ENCODE measurements at regions not wholly inside any gene's neighbourhood (a gene's known extent, or its start where the extent isn't known, plus 50 kb on each side); places are given as distances from the start of the nearest gene placed in this dataset.

DNA sequence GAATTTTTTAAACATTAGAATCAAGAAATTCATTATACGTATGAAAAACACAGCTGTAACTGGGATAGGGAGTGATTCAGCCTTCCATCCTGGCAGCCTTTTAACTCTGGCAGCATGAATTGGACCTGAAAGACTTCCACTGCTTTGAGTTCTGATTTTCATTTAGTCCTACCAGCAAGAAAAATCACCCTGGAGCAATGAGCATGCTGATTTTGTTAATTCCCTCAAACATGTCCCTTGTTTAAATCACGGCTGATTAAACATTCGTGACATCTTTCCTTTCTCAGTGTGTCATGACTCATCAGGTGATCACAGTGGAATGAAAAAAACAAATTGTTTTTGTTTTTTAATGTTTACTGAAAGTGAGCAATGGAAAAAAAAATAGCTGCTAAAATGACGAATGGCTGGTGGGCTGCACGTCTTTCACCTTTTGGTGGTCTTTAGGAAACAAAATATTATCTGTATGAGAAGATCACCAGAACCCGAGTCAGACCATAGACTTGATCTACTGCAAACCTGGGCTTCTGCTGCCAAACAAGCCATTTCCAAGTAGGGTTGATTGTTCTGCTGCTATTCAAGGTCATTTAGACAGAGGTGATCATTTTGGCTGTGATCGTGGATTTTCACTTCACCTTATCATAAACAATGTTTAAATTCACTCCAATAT, 67.0 kb upstream of the CAND1 start:
- CTCF ChIA-PET: no interaction called here
- ATAC-seq (ENCODE audit: poor library complexity): no peak
- H3K4me1 ChIP-seq (ENCODE audit: insufficient read depth, low read length): no peaks in the 10 kb centered on the region
- H3K4me1 Mint-ChIP-seq (ENCODE audit: low read depth): no peaks in the 10 kb centered on the region
- H3K4me3 Mint-ChIP-seq: no peak overlapping the region
- POLR2A ChIA-PET: interaction anchor here (0.9 kb wide), 1 partner anchor 67 kb away, joined by 3 read pairs; the partner anchor contains the start of gene CAND1
- H3K36me3 Mint-ChIP-seq (ENCODE audit: low read depth): no peaks in the 10 kb centered on the region
- no peaks in the 10 kb centered on the region for H3K9me3 Mint-ChIP-seq
- intact Hi-C loops (cut with DNase I, micrococcal nuclease): no loop called here
- no peak for TF ChIP-seq CTCF (IDR thresholded peaks at IDR 0.05)
- H3K27ac ChIP-seq (ENCODE audit: low read depth in 1 of 2, low read length in 2 of 2): no peak overlapping the region
- no peak for DNase-seq
- H3K9me3 ChIP-seq (ENCODE audit: control insufficient read depth in 1 of 2, insufficient read depth in 1 of 2, low read length in 2 of 2): no peaks in the 10 kb centered on the region
- no peak overlapping the region for H3K4me3 ChIP-seq (ENCODE audit: low read length)
- no peak overlapping the region for H3K27ac Mint-ChIP-seq
- H3K27me3 ChIP-seq (ENCODE audit: control insufficient read depth in 1 of 2, insufficient read depth in 2 of 2, low read length in 2 of 2): peaks cover 5 to 11% of the 10 kb centered on the region in 2 experiments
- H3K36me3 ChIP-seq (ENCODE audit: insufficient read depth, low read length): no peaks in the 10 kb centered on the region
- H3K27me3 Mint-ChIP-seq: peaks cover 41% of the 10 kb centered on the region

GRCh38 chr12:67202678-67203012, 66.5 kb upstream of the CAND1 start:
- no peaks in the 10 kb centered on the region for H3K36me3 Mint-ChIP-seq (ENCODE audit: low read depth)
- POLR2A ChIA-PET: interaction anchor here (0.9 kb wide), 1 partner anchor 66 kb away, joined by 3 read pairs; the partner anchor contains the start of gene CAND1

DNA sequence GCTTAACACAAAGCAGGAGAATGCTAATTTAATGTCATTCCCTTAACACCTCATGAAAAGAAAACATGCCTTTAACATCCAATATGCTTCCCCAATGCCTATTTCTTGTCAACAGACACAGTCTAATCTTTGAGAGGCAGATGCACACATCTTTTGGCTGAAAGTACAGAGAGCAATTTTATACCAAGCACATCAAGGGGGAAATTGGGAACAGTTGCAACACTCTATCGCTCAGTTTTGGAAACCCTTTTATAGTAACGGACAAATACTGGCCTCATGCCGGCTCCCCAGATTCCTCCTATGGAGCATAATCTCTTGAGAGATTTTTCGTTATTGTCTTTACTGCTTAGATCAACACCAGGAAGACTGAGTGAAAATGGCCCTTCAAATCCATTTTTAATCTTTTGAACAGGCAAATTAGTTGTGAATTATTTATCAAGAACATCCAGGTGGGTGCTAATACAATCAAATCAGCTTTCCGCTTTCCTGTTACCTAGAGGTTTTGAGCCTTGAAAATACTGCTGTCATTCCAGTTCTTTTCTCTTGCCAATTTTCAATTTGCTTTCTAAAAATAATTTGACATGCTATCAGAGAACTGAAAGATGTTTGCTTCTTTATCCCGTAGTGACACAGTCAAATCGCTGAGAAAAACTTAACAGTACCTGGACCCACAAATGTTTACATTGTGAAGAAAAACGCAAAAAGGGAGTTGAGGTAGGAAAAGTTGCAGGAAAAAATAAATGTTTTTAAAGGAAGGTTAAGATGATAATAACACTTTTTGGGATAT, 60.7 kb upstream of the CAND1 start:
- ATAC-seq (ENCODE audit: poor library complexity): no peak
- Mint-ChIP-seq H3K36me3 (ENCODE audit: low read depth) (no peaks in the 10 kb centered on the region), H3K9me3 (no peaks in the 10 kb centered on the region), H3K4me3 (no peak overlapping the region), H3K4me1 (ENCODE audit: low read depth) (no peaks in the 10 kb centered on the region), H3K27ac (no peak overlapping the region), H3K27me3 (peaks cover 51% of the 10 kb centered on the region)
- no peaks in the 10 kb centered on the region for H3K36me3 ChIP-seq (ENCODE audit: insufficient read depth, low read length)
- POLR2A ChIA-PET: no interaction called here
- intact Hi-C loops (cut with DNase I, micrococcal nuclease): no loop called here
- no peak overlapping the region for H3K27ac ChIP-seq (ENCODE audit: low read depth in 1 of 2, low read length in 2 of 2)
- no peaks in the 10 kb centered on the region for H3K9me3 ChIP-seq (ENCODE audit: control insufficient read depth in 1 of 2, insufficient read depth in 1 of 2, low read length in 2 of 2)
- H3K27me3 ChIP-seq (ENCODE audit: control insufficient read depth in 1 of 2, insufficient read depth in 2 of 2, low read length in 2 of 2): peaks cover 5 to 7% of the 10 kb centered on the region in 2 experiments
- H3K4me3 ChIP-seq (ENCODE audit: low read length): no peak overlapping the region
- no peaks in the 10 kb centered on the region for H3K4me1 ChIP-seq (ENCODE audit: insufficient read depth, low read length)
- no peak for DNase-seq
- CTCF ChIA-PET: no interaction called here
- TF ChIP-seq CTCF (IDR thresholded peaks at IDR 0.05): no peak

More at GRCh38 chr12:67202678-67203012, 66.5 kb upstream of the CAND1 start:
- TF ChIP-seq CTCF (IDR thresholded peaks at IDR 0.05): no peak
- no peaks in the 10 kb centered on the region for H3K9me3 Mint-ChIP-seq
- H3K4me1 Mint-ChIP-seq (ENCODE audit: low read depth): no peaks in the 10 kb centered on the region
- Histone ChIP-seq H3K27me3 (ENCODE audit: control insufficient read depth in 1 of 2, insufficient read depth in 2 of 2, low read length in 2 of 2) (peaks cover 5 to 6% of the 10 kb centered on the region in 2 experiments), H3K4me1 (ENCODE audit: insufficient read depth, low read length) (no peaks in the 10 kb centered on the region), H3K27ac (ENCODE audit: low read depth in 1 of 2, low read length in 2 of 2) (no peak overlapping the region), H3K4me3 (ENCODE audit: low read length) (no peak overlapping the region), H3K9me3 (ENCODE audit: control insufficient read depth in 1 of 2, insufficient read depth in 1 of 2, low read length in 2 of 2) (no peaks in the 10 kb centered on the region), H3K36me3 (ENCODE audit: insufficient read depth, low read length) (no peaks in the 10 kb centered on the region)
- CTCF ChIA-PET: no interaction called here
- intact Hi-C loops (cut with DNase I, micrococcal nuclease): no loop called here
- H3K4me3 Mint-ChIP-seq: no peak overlapping the region
- H3K27me3 Mint-ChIP-seq: peaks cover 37% of the 10 kb centered on the region
- no peak overlapping the region for H3K27ac Mint-ChIP-seq
- ATAC-seq (ENCODE audit: poor library complexity) (no peak), DNase-seq (no peak)
